ENCODE measurements at regions not wholly inside any gene's neighbourhood (a gene's known extent, or its start where the extent isn't known, plus 50 kb on each side); places are given as distances from the start of the nearest gene placed in this dataset.

DNA sequence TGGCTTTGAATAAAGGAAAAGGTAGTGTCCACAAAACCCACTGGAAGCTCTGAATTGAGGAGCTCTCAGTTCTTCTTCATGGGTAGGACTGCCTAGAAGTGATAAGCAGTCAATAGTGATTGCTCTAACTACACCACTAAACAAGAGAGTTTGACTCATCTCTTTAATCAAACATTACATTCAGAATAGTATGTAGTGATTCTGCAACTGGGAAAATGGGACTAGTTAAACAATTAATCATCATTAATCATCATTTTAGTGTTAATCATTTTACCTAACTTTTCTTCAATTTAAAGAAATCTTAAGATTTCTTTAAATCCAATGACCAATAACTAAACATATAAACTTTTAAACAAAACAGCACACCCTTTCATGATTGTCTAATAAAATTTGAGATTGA lies 484.0 kb upstream of the FZD8 start:
- Histone ChIP-seq H3K9ac (ENCODE audit: low read depth in 2 of 2, low read length in 2 of 2) (no peak overlapping the region), H3K9me3 (no peaks in the 10 kb centered on the region), H3K4me1 (no peaks in the 10 kb centered on the region), H3K27me3 (no peaks in the 10 kb centered on the region), H3K36me3 (no peaks in the 10 kb centered on the region), H3K4me3 (no peak overlapping the region), H3K27ac (no peak overlapping the region)
- TF ChIP-seq, protein P1, sequence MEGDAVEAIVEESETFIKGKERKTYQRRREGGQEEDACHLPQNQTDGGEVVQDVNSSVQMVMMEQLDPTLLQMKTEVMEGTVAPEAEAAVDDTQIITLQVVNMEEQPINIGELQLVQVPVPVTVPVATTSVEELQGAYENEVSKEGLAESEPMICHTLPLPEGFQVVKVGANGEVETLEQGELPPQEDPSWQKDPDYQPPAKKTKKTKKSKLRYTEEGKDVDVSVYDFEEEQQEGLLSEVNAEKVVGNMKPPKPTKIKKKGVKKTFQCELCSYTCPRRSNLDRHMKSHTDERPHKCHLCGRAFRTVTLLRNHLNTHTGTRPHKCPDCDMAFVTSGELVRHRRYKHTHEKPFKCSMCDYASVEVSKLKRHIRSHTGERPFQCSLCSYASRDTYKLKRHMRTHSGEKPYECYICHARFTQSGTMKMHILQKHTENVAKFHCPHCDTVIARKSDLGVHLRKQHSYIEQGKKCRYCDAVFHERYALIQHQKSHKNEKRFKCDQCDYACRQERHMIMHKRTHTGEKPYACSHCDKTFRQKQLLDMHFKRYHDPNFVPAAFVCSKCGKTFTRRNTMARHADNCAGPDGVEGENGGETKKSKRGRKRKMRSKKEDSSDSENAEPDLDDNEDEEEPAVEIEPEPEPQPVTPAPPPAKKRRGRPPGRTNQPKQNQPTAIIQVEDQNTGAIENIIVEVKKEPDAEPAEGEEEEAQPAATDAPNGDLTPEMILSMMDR (IDR thresholded peaks at IDR 0.05): no peak
- no peak for DNase-seq
- intact Hi-C loops (cut with DNase I): no loop called here

GRCh38 chr10:36119455-36119854 lies 477.4 kb upstream of the FZD8 start:
- H3K27ac ChIP-seq: no peak overlapping the region

DNA sequence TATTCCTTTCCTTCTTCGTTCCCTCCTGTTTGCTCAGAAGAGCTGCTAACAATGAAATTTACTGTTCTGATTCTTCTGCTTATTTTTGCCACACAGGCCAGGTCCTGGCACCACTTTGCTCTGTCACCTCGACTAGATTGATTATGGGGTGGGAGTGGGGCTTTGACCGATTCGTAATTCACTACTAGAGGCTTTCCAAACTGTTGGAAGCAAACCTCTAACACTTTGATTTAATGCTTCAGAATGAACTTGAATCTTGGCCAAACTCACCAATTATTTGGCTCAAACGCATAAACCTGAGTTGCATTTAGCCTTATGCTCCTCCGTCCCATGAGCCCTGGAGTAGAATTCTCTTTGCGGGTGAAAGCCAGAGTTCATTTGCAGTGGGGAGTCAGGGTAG lies 476.2 kb upstream of the FZD8 start:
- Histone ChIP-seq H3K36me3 (no peaks in the 10 kb centered on the region), H3K27me3 (no peaks in the 10 kb centered on the region), H3K27ac (no peak overlapping the region), H3K9ac (ENCODE audit: low read depth in 2 of 2, low read length in 2 of 2) (no peak overlapping the region), H3K4me3 (no peak overlapping the region), H3K9me3 (no peaks in the 10 kb centered on the region), H3K4me1 (no peaks in the 10 kb centered on the region)
- no peak for DNase-seq
- TF ChIP-seq, protein P1 (IDR thresholded peaks at IDR 0.05): no peak
- intact Hi-C loops (cut with DNase I): no loop called here

More at GRCh38 chr10:36119455-36119854, 477.4 kb upstream of the FZD8 start:
- intact Hi-C loops (cut with DNase I): no loop called here
- no peak for DNase-seq
- Histone ChIP-seq H3K4me1 (no peaks in the 10 kb centered on the region), H3K9ac (ENCODE audit: low read depth in 2 of 2, low read length in 2 of 2) (no peak overlapping the region), H3K36me3 (no peaks in the 10 kb centered on the region), H3K9me3 (no peaks in the 10 kb centered on the region), H3K4me3 (no peak overlapping the region), H3K27me3 (no peaks in the 10 kb centered on the region)
- TF ChIP-seq, protein P1 (IDR thresholded peaks at IDR 0.05): no peak

GRCh38 chr10:36117890-36118289 lies 475.8 kb upstream of the FZD8 start:
- no peaks in the 10 kb centered on the region for H3K9me3 ChIP-seq
- no peaks in the 10 kb centered on the region for H3K4me1 ChIP-seq
- no peaks in the 10 kb centered on the region for H3K36me3 ChIP-seq
- no peak overlapping the region for H3K27ac ChIP-seq
- no peaks in the 10 kb centered on the region for H3K27me3 ChIP-seq
- TF ChIP-seq, protein P1 (IDR thresholded peaks at IDR 0.05): no peak
- DNase-seq: no peak
- intact Hi-C loops (cut with DNase I): no loop called here
- no peak overlapping the region for H3K9ac ChIP-seq (ENCODE audit: low read depth in 2 of 2, low read length in 2 of 2)
- H3K4me3 ChIP-seq: no peak overlapping the region

GRCh38 chr10:36117231-36117630 lies 475.1 kb upstream of the FZD8 start:
- Histone ChIP-seq H3K4me3 (no peak overlapping the region), H3K9me3 (no peaks in the 10 kb centered on the region), H3K27me3 (no peaks in the 10 kb centered on the region), H3K9ac (ENCODE audit: low read depth in 2 of 2, low read length in 2 of 2) (no peak overlapping the region), H3K4me1 (no peaks in the 10 kb centered on the region), H3K36me3 (no peaks in the 10 kb centered on the region), H3K27ac (no peak overlapping the region)
- TF ChIP-seq, protein P1 (IDR thresholded peaks at IDR 0.05): no peak
- intact Hi-C loops (cut with DNase I): no loop called here
- no peak for DNase-seq

- Histone ChIP-seq H3K36me3 (no peaks in the 10 kb centered on the region), H3K9me3 (no peaks in the 10 kb centered on the region), H3K9ac (ENCODE audit: low read depth in 2 of 2, low read length in 2 of 2) (no peak overlapping the region), H3K27me3 (no peaks in the 10 kb centered on the region), H3K27ac (no peak overlapping the region), H3K4me1 (no peaks in the 10 kb centered on the region), H3K4me3 (no peak overlapping the region)
- no peak for DNase-seq
- TF ChIP-seq, protein P1 (IDR thresholded peaks at IDR 0.05): no peak
- intact Hi-C loops (cut with DNase I): no loop called here
Measured at GRCh38 chr10:36116731-36117130, 474.6 kb upstream of the FZD8 start.
